HG03135 (cell line): ENCODE measurements at regions not wholly inside any gene's neighbourhood (a gene's known extent, or its start where the extent isn't known, plus 50 kb on each side); places are given as distances from the start of the nearest gene placed in this dataset.
"Not testable (repeated sequence)": the region's sequence is repeated elsewhere in the genome, so short reads cannot be mapped to it uniquely, and the experiment has no call there.

Experiments used
- ATAC-seq: cut with Tn5 transposase; IDR thresholded peaks from one replicate; pipeline ENCODE4 v1.9.1; 2021; ENCODE audit warnings: mild to moderate bottlenecking, moderate library complexity; ENCODE audit not compliant: unreplicated experiment

DNA sequence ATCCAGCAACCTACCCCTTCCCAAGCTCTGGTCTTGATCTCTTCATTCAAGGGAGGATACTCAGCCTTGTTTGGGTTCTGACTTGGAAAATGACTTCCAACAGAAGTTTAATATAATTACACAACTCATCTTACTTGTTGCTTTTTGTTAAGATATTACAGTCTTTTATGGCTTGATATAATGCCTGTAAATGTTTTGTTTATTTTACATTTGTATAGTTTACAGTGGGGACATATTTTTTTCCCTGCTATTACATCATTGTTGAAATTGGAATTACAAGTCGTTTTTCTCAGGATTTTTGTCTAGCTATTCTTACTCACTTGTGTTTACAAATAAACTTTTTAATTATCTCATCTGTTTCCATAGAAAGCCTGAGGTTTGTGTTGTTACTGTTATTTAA, 436.0 kb downstream of the CNTNAP4 start:
- no peak for ATAC-seq

DNA sequence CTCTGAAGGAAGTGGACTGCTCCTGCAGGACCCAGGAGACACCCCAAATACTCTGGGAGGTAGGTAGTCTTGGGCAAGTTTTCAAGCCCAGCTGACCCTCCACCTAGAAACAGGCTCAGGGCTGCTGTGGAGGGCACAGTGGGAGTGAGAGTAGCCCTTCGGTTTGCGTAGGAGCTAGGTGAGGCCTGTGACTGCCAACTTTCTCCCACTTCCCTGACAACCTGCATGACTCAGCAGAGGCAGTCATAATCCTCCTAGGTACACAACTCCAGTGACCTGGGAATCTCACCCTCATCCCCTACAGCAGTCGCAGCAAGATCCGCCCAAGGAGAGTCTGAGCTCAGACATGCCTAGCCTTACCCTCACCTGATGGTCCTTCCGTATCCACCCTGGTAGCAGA, 439.1 kb downstream of the CNTNAP4 start:
- ATAC-seq = not testable (repeated sequence)

DNA sequence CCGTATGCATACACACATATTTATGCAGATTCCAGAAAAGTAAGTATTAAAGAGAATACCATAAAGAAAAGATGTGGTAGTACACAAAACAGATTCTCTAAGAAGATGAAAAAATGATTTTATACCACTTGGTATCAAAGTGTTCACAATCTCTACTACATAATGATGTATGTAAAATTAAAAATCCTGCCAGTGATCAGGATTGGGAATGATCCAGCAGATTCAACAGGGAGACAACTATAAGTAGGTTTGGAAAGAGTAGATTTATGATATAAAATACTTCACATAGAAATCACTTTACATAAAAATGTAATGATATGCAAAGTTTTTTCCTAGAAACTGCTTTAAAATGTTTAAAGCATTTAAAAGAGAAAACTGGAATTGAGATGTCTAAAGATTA, 447.0 kb downstream of the CNTNAP4 start:
- no peak for ATAC-seq

DNA sequence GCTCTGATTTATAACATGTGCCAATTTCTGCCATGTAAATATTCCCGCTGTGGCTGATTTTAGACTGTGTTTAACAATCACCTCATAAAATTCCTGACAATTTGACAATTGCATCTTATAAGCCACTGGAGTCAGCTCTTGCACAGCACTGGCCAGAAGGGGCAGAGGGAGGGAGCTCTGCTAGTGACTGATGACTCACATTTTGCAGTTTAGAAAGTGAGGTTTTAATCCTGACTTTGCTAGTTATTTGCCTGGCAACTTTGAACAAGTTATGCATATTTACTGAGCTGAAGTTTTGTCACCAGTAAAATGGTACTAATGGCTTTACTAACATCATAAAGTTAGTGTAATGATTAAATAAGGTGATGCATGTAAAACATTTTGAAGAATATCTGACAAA, 452.3 kb downstream of the CNTNAP4 start:
- ATAC-seq = no peak

DNA sequence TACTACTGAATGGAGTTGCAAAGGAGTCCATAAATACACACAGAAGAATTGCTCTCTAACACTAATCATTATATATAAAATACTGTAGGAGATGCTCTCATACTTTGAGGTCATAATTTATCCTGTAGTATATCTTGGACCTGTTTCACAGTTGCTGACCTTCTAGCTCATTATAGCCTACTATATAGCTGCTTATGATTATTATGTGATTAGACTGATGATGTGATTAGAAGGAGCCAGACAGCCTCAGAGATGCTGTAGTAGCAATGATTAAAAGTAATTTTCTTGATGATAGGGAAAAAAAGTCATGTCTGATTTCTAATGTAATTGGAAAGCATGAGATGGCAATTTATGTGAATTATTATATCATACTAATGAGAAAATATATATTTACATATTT, 455.7 kb downstream of the CNTNAP4 start:
- ATAC-seq = no peak

DNA sequence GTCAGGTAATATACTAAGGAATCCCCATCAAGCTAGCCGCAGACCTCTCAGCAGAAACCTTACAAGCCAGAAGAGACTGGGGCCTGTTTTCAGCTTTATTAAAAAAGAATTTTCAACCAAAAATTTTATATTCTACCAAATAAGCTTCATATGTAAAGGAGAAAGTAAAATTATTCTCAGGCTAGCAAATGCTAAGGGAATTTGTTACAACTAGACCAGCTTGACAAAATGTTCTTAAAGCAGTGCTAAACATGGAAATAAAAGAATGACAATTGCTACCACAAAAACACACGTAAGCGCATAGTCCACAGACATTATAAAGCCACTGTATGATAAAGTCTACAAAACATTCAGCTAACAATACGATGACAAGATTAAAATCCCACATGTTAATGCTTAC, 449.4 kb upstream of the MON1B start:
- ATAC-seq = no peak

DNA sequence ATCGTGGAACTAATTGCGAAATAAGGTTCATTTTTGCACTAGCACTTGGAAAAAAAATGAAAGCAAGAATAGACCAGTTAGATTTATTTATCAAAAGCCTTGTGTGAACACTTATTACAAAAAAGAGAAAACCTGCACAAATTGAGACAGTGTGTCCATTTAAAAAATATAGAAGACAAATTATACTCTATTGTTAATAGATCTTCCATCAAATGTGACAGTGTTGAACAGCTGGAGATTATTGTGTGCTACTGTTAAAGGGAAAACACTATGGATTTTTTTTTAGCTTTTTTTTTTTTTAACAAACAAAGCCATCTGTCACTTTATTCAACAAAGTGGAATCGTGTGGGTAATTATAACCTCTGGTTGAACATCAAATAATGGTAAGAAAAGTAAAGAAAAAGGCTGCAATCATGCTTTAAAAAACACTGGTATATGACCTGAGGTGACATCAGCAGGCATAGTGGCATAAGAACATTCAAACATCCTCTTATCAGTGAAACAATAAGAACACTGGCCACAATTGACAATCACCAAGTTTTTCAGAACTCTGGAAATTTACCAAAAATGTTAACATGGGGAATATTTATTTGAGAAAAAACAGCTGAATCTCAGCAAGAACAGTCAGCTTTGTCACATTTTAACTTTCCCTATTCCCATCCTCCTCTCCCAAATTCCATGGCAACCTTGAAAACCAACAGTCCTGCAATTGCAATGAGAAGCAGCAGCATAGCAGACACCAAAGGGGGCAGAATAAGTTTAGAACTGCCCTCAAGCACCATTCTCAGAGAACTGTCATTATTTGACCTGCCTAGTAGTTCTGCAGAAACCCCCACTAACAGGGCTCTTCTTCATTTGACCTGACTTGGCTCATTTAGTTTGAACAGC, 442.3 kb upstream of the MON1B start:
- no peak for ATAC-seq

DNA sequence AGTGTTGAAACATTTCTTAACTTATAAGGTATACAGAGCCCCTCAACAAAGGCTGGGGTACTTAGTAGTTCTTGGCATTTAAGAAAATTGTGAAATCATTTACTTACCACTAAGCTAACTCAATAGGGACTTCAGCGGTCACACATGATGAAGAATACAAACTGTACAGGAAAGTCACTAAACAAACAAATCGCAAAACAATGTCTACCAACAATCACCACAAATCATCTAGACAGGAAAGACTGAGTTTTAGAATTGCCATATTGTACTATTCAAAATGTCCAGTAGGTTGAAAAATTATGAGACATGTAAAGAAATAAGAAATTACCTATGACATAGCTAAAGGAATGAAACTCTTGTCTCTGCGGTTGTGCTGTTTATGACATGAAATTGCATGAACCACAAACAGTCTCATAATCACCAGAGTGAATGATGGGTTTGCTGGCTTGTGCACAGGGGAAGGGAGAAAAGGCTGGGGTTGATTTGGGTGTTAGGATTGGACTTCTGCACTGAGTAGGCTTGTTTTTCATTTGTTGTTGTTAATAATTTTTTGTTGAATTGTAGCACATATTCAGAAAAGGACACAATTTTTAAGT, 441.1 kb upstream of the MON1B start:
- ATAC-seq = no peak

DNA sequence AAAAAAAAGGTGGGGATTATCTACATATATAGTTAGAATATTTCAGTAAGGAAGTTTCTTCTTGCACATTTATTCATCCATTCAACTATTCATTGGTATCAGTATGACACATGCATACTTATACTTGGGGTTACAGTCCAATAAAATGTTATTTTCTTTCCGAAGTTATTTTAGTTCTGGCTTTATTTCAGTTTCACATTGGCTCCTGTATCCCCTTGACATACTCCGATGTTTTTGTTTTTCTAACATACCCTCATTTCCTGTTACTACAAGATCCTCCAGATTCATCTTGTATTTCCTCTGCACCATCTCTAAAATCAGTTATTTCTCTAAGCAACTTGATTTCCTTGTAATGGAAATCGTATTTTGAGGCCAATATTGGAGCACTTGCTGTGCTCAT, 435.5 kb upstream of the MON1B start:
- no peak for ATAC-seq

DNA sequence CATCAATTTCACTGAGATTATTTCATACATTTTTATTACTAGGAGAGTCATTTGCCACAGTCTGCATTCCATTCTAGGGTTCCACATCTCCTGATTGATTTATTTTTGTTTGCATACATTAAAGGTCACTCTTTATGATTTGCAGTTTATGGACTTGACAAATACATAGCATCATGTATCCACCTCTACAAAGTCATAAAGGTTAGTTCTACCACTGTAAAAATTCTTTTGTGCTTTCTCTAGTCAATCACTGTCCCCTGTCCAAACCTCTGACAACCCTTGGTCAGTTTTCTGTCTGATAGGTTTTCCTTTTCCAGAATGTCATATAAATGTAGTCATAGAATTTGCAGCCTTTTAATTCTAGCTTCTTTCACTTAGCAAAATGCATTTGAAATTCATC, 434.6 kb upstream of the MON1B start:
- ATAC-seq = no peak

DNA sequence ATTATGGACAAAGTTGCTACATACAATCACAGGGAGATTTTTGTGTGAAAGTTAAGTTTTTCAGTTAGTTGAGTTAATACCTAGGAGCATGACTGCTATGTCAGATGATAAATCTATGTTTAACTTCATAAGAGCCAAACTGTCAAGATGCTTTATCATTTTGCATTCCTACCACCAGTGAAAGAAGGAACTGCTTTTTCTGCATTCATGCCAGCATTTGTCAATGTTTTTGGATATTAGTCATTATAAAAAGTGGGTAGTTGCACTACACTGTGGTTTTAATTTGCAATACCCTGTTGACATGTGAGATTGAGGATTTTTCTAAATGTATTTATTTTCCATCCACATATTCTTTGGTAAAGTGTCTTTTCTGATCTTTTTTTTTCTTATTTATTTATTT, 434.0 kb upstream of the MON1B start:
- no peak for ATAC-seq

DNA sequence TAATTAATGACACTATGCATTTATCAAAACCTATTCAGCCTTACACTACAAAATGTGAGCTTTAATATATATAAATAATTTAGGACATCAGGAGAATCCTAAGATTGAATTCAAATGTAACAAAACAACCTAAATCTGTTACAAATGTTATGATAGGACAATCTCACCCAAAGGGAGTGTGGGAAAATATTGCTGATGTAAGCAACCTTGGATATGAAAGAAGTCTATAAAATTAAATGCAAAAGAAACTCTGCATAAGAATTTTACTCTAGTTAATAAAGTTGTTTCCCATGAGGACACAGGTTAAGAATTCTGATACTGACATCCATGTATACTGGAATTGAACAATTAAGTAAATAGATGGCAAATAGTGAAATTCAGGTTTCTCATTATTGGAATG, 424.5 kb upstream of the MON1B start:
- no peak for ATAC-seq

DNA sequence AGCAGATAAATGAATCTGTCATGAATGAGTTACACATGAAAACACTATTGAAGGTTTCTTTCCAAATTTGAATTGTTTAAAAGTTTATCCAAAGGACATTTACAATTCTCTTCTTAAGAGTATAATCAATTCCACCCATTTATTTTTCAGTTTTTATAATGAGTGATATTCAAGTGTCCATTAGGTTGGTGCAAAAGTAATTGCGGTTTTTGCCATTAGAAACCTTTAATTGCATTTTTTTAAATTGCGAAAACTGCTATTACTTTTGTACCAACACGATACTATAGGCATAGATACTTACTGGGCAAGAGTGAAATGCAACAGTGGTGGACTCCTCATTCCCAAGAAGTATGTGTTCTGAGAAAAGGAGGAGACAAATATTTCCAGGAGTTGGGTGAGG, 422.7 kb upstream of the MON1B start:
- no peak for ATAC-seq

DNA sequence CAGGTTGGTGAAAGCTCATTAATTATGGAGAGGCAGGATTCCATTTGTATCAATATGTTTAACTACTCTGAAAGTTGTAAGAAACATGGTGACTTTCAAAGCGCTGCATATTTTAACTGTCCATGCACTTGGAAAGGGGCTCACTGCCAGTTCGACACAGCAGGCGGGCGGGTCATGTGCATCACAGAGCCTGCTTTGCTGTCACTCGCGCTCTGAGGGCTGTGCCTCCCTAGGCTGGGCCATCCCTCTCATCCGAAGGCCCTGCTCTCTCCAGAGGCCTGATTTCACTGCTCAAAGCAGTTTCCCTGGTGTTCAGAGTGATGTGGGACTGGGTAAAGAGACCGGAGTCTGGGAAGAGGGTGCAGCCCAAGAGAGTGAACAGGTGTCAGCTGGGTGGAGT, 422.0 kb upstream of the MON1B start:
- ATAC-seq = no peak

DNA sequence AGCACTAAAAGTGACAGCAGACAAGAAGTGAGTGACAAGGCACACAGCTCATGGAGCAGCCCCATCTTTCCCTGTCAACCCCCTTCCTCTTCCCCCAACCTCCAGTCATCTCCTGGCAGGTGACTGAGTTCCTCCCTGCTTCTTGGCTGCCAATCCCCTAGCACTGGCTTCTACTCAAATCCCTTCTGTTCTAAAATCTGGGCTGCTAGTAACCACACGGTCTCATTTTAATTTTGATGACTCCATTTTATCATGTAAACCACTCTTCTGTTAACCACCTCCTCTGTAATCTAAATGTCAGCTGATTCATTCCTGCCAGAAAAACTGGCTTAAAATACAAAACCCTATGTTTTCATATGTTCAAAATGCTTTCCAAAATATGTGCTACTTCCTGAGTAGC, 419.8 kb upstream of the MON1B start:
- no peak for ATAC-seq

DNA sequence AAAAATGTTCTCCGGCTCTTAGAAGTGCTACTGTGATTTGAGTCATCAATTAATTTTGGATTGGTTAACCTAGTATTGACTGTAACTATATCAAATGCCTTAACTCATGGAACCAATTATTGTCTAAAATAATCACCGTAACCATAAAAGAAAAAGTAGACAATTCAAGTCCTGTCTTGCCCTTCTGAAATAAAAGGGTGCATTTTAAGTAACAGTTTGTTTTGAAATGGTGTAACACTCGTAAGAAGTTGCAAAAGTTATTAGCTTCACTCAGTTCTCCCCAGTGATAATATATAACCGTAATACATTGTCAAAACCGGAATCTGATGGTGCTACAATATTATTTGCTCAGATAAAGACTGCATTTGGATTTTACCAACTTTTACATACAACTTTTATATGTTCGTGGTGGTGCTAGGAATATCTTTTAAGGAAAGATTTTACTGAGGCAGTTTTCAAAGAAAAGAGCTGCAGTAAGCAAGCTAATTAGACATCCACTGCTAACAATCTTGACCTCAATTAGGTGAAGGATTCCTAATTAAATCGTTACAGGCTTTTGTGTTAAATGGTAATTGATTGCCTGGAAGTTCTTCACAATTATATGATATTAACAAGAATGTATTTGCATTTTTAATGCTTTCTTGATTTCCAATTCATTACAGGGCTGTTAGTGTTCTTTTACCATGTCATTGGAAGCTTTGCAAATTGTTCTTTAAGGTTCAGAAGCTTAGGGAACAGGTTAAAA, 413.1 kb upstream of the MON1B start:
- no peak for ATAC-seq

DNA sequence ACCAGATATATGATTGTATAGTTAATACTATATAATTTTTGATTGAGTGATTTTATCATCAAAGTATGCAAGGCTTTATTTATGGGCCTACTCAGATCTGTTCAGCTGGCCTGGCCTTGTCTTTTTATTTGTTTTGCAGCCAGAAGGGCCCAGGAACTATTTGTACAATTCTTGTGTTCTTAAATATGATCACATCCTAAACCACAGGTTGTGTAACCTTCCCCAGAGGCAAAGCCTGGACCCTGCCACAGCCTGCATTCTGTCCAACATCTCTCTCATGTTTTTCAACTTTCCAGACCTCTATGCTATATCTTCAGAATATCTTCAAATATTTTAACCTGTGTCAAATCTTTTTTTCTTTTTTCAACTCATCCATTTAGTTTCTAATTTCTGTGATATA, 410.4 kb upstream of the MON1B start:
- ATAC-seq = no peak

DNA sequence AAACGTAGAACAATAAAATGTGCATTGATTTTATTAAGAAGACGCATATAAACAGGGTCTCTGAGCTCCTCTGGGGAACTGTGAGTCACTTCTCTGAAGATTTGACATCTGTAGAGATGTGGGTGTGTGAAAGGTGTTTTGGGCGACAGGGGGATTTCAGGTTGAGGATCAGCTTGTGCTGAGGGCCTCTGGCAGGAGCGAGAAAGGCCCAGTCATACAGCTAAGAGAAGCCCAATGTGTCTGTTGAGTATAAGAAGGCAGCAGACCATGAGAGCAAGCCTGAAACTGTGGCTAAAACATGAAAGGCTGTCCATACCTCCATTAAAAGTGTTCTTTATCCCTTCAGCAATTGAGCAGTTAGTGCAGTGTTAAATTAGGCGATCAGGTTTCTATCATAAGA, 406.5 kb upstream of the MON1B start:
- ATAC-seq = no peak

DNA sequence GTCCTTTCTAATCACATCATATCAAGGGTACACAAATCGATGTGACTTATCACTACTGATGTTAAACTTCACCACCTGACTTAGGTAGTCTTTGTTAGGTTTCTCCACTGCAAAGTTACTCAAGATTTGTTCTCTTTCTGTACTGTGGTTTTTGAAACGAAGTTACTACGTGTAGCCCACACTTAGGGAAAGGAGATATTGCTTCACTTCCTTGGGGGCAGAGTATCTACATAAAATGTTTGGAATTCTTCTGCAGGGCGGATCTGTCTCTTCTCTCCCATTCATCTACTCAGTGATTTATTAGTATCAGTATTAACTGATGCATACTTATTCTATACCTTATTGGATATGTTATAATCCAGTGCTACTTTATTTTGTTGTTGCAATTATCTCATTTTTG, 403.6 kb upstream of the MON1B start:
- ATAC-seq = no peak

DNA sequence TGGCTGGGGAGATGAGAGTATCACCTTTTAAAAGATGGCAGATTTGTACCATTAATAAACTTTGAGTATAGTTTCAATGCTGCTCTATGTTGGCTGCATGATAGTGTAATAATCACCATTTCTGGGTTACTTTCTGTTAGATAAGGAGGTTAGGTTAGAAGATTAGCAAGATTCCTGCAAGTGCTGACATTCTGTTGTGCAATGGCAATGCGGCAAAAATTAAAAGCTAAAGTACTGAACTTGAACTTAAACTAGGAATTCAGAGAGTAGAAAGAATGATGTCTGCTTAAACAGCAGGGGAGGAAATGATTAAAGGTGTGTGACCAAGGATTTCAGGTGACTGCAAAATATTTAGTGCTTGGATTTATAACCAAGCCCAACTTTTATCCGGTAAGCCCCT, 399.8 kb upstream of the MON1B start:
- ATAC-seq = no peak

DNA sequence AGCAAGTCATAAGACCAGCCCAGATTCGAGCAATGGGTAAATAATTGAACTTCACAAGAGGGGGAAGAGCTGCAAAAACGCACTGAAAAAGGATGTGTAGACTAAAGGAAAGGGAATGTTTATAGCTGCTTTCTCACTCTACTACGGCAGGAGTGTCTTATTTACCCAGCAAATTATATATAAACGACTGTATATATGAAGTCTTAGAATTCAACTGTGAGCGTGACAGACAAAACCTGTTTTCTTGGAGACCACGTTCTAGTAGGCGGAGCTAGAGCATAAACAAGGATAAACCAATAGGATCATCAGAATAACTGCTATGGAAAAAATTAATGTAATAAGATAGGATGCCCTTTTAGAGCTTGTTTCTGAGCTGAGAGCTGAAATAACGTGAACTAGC, 394.6 kb upstream of the MON1B start:
- ATAC-seq = no peak

DNA sequence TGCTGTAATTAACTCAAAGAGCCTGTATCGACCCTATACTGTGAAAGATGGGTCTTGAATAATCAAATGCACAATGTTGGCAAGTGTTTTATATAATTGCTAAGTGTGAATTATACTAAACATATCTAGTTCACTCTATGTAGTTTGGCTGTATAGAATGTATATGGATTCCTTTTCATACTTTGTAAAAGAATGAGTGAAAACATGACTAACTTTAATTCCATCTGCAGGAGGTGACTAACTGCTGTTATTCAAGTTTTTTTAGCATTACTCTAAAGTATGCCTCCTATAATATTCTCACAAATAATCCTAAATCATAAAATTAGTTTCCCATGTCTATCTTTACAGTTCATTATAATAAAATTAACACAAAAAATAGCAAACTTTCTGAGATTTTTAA, 394.0 kb upstream of the MON1B start:
- ATAC-seq = no peak
